T-cell (primary cell): ENCODE measurements at regions not wholly inside any gene's neighbourhood (a gene's known extent, or its start where the extent isn't known, plus 50 kb on each side); places are given as distances from the start of the nearest gene placed in this dataset.
"Not testable (repeated sequence)": the region's sequence is repeated elsewhere in the genome, so short reads cannot be mapped to it uniquely, and the experiment has no call there.

Experiments
- ATAC-seq, 4 experiments: fragments of 200-7000 bp in 3 of 4; fragments of 150-1000 bp in 1 of 4; cut with Tn5 transposase; replicated peaks in 1 of 4; 1 replicate in 3 of 4; 2 replicates in 1 of 4; pipeline ENCODE4 v1.10.0; 2021; ENCODE audit warnings: moderate library complexity in 3 of 4, mild to moderate bottlenecking in 2 of 4, moderate number of reproducible peaks in 1 of 4
- CTCF ChIA-PET, 2 donors: fragments of 300-600 bp; sonication (Branson Sonifier 250); formaldehyde crosslinking; loops; one replicate each; lab custom pipeline; 2022; ENCODE audit warnings: antibody characterized with exemption in 2 of 2; lab: Charles Lee
- POLR2A ChIA-PET, 2 donors: fragments of 300-600 bp; sonication (Branson Sonifier 250); formaldehyde crosslinking; loops; one replicate each; lab custom pipeline; 2022; ENCODE audit warnings: antibody characterized with exemption in 2 of 2; lab: Charles Lee
- DNase-seq, 35 experiments: peaks; one replicate each; pipeline versions ENCODE4 v3.0.0 to v3.0.0-alpha.2; 2013 to 2023
- H3K27ac ChIP-seq: one replicate; pipeline ENCODE4 v1.5.1; 2013; ENCODE audit warnings: low read length
- H3K27me3 ChIP-seq, 2 experiments: replicated peaks in 1 of 2; 1 replicate in 1 of 2; 2 replicates in 1 of 2; pipeline versions ENCODE4 v1.6.1 to v1.7.0; 2013; ENCODE audit warnings: low read length in 1 of 2, mixed read lengths in 1 of 2; ENCODE audit not compliant: control insufficient read depth in 2 of 2, insufficient read depth in 2 of 2; ENCODE audit errors: extremely low read depth in 1 of 2
- H3K36me3 ChIP-seq, 2 donors: 1 replicate in 1 of 2; 2 replicates in 1 of 2; pipeline versions ENCODE4 v1.6.1 to v1.7.0; 2013; ENCODE audit warnings: low read length in 1 of 2; ENCODE audit not compliant: control insufficient read depth in 2 of 2, insufficient read depth in 1 of 2; ENCODE audit errors: extremely low read depth in 1 of 2
- H3K4me1 ChIP-seq, 2 experiments: 1 replicate in 1 of 2; 2 replicates in 1 of 2; pipeline versions ENCODE4 v1.6.1 to v1.7.0; 2013; ENCODE audit warnings: low read length in 2 of 2, mixed read lengths in 1 of 2; ENCODE audit not compliant: insufficient read depth in 2 of 2, control insufficient read depth in 1 of 2; ENCODE audit errors: extremely low read depth in 1 of 2
- H3K4me3 ChIP-seq, 2 donors: 1 replicate in 1 of 2; 2 replicates in 1 of 2; pipeline versions ENCODE4 v1.5.1 to v1.7.0; 2013; ENCODE audit warnings: mild to moderate bottlenecking in 2 of 2, low read length in 1 of 2, moderate library complexity in 1 of 2; ENCODE audit not compliant: control insufficient read depth in 1 of 2; ENCODE audit errors: extremely low read depth in 1 of 2
- H3K9me3 ChIP-seq: 2 replicates; pipeline ENCODE4 v1.7.0; 2013
- H3K27ac Mint-ChIP-seq, 2 donors: one replicate each; pipeline ENCODE4 v1.8.0; 2020 to 2021; ENCODE audit warnings: mild to moderate bottlenecking in 2 of 2, mixed read lengths in 2 of 2
- H3K27me3 Mint-ChIP-seq, 2 donors: one replicate each; pipeline ENCODE4 v1.8.0; 2021 to 2022; ENCODE audit warnings: mixed read lengths in 2 of 2
- H3K36me3 Mint-ChIP-seq: one replicate; pipeline ENCODE4 v1.8.0; 2021; ENCODE audit warnings: mixed read lengths
- H3K4me1 Mint-ChIP-seq, 3 donors: one replicate each; pipeline ENCODE4 v1.8.0; 2020 to 2022; ENCODE audit warnings: mixed read lengths in 3 of 3, mild to moderate bottlenecking in 1 of 3
- H3K4me3 Mint-ChIP-seq, 3 donors: one replicate each; pipeline ENCODE4 v1.8.0; 2020 to 2022; ENCODE audit warnings: mild to moderate bottlenecking in 3 of 3, mixed read lengths in 3 of 3, moderate library complexity in 3 of 3
- H3K9me3 Mint-ChIP-seq, 3 donors: one replicate each; pipeline ENCODE4 v1.8.0; 2020 to 2022; ENCODE audit warnings: mixed read lengths in 3 of 3
- WGBS: methylation state at CpG from one replicate; pipeline ENCODE4 v1.1.5; 2013; ENCODE audit warnings: missing lambda C conversion rate; ENCODE audit not compliant: insufficient coverage; 5-methylcytosine and 5-hydroxymethylcytosine counted together

- CTCF ChIA-PET = not testable (repeated sequence)
These were observed 380.9 kb upstream of the ST8SIA4 start for GRCh38 chr5:101283938-101284337.

GRCh38 chr5:101278917-101279316 is 375.8 kb upstream of the ST8SIA4 start:
- WGBS = no CpG with 5 or more reads among the region's 2 CpGs
- Histone ChIP-seq H3K27ac (no peak overlapping the region), H3K9me3 (no peaks in the 10 kb centered on the region), H3K27me3 (no peaks in the 10 kb centered on the region), H3K4me1 (no peaks in the 10 kb centered on the region), H3K4me3 (no peak overlapping the region), H3K36me3 (no peaks in the 10 kb centered on the region)
- no peak overlapping the region for H3K27ac Mint-ChIP-seq
- ChIA-PET POLR2A (no interaction called here), CTCF (no interaction called here)
- H3K27me3 Mint-ChIP-seq = no peaks in the 10 kb centered on the region
- H3K36me3 Mint-ChIP-seq = no peaks in the 10 kb centered on the region
- H3K4me1 Mint-ChIP-seq = no peaks in the 10 kb centered on the region
- no peak overlapping the region for H3K4me3 Mint-ChIP-seq
- H3K9me3 Mint-ChIP-seq = no peaks in the 10 kb centered on the region
- DNase-seq = no peak
- ATAC-seq = no peak

More at GRCh38 chr5:101283938-101284337, 380.9 kb upstream of the ST8SIA4 start:
- H3K27me3 Mint-ChIP-seq, H3K36me3 Mint-ChIP-seq, H3K27ac ChIP-seq, H3K4me3 ChIP-seq, H3K4me1 ChIP-seq, ATAC-seq, DNase-seq, H3K36me3 ChIP-seq, POLR2A ChIA-PET, H3K9me3 Mint-ChIP-seq, H3K9me3 ChIP-seq, H3K4me3 Mint-ChIP-seq, H3K27ac Mint-ChIP-seq, H3K4me1 Mint-ChIP-seq, H3K27me3 ChIP-seq: not testable (repeated sequence)
- WGBS = no CpG with 5 or more reads among the region's 3 CpGs

- no peak for ATAC-seq
- H3K27me3 ChIP-seq = no peaks in the 10 kb centered on the region
- ChIA-PET POLR2A (no interaction called here), CTCF (no interaction called here)
- Mint-ChIP-seq H3K4me1 (no peaks in the 10 kb centered on the region), H3K27ac (no peak overlapping the region), H3K27me3 (no peaks in the 10 kb centered on the region), H3K36me3 (no peaks in the 10 kb centered on the region), H3K9me3 (no peaks in the 10 kb centered on the region), H3K4me3 (no peak overlapping the region)
- no peak for DNase-seq
- H3K27ac ChIP-seq = no peak overlapping the region
- no peaks in the 10 kb centered on the region for H3K9me3 ChIP-seq
- H3K36me3 ChIP-seq = no peaks in the 10 kb centered on the region
- H3K4me1 ChIP-seq = no peaks in the 10 kb centered on the region
- H3K4me3 ChIP-seq = no peak overlapping the region
- WGBS = no CpG with 5 or more reads among the region's 5 CpGs
These were observed 375.1 kb upstream of the ST8SIA4 start for GRCh38 chr5:101278011-101278687.

- WGBS = no CpG with 5 or more reads among the region's 2 CpGs
- H3K36me3 ChIP-seq = no peaks in the 10 kb centered on the region
- H3K27ac ChIP-seq = no peak overlapping the region
- H3K4me1 ChIP-seq = no peaks in the 10 kb centered on the region
- H3K4me3 Mint-ChIP-seq = no peak overlapping the region
- DNase-seq (no peak), ATAC-seq (no peak)
- no peaks in the 10 kb centered on the region for H3K27me3 ChIP-seq
- no peaks in the 10 kb centered on the region for H3K9me3 Mint-ChIP-seq
- POLR2A ChIA-PET = no interaction called here
- no peaks in the 10 kb centered on the region for H3K9me3 ChIP-seq
- H3K27me3 Mint-ChIP-seq = peaks cover 0 to 3% of the 10 kb centered on the region in 2 donors
- CTCF ChIA-PET = no interaction called here
- H3K36me3 Mint-ChIP-seq = no peaks in the 10 kb centered on the region
- no peak overlapping the region for H3K27ac Mint-ChIP-seq
- no peak overlapping the region for H3K4me3 ChIP-seq
- H3K4me1 Mint-ChIP-seq = no peaks in the 10 kb centered on the region
These were observed 368.9 kb upstream of the ST8SIA4 start for GRCh38 chr5:101271945-101272344.

GRCh38 chr5:101271416-101271815 is 368.3 kb upstream of the ST8SIA4 start:
- Histone ChIP-seq H3K27ac (no peak overlapping the region), H3K4me3 (no peak overlapping the region), H3K4me1 (no peaks in the 10 kb centered on the region), H3K9me3 (no peaks in the 10 kb centered on the region), H3K27me3 (no peaks in the 10 kb centered on the region), H3K36me3 (no peaks in the 10 kb centered on the region)
- H3K4me1 Mint-ChIP-seq = no peaks in the 10 kb centered on the region
- ChIA-PET POLR2A (no interaction called here), CTCF (no interaction called here)
- no peaks in the 10 kb centered on the region for H3K9me3 Mint-ChIP-seq
- no peak for ATAC-seq
- no peaks in the 10 kb centered on the region for H3K36me3 Mint-ChIP-seq
- WGBS = no CpG with 5 or more reads among the region's 2 CpGs
- no peak for DNase-seq
- H3K27me3 Mint-ChIP-seq = peaks cover 0 to 3% of the 10 kb centered on the region in 2 donors
- H3K27ac Mint-ChIP-seq = no peak overlapping the region
- no peak overlapping the region for H3K4me3 Mint-ChIP-seq

- POLR2A ChIA-PET = interaction anchor here in 1 of 2 donors (0.6 kb wide), 1 partner anchor 608 kb away, joined by 3 read pairs; no protein-coding TSS in a partner anchor
- ATAC-seq = no peak
- CTCF ChIA-PET = interaction anchor here in 1 of 2 donors (0.6 kb wide), 1 partner anchor 714 kb away, joined by 3 read pairs; no protein-coding TSS in a partner anchor
- no peak overlapping the region for H3K4me3 Mint-ChIP-seq
- no peak overlapping the region for H3K27ac Mint-ChIP-seq
- WGBS = 94% methylated on average over 3 of the region's 9 CpGs
- Histone ChIP-seq H3K27me3 (peaks cover 0 to 3% of the 10 kb centered on the region in 2 experiments), H3K9me3 (no peaks in the 10 kb centered on the region), H3K4me3 (no peak overlapping the region), H3K27ac (no peak overlapping the region), H3K4me1 (no peaks in the 10 kb centered on the region), H3K36me3 (no peaks in the 10 kb centered on the region)
- no peak for DNase-seq
- peaks cover 0 to 7% (median 0%) of the 10 kb centered on the region in 3 donors for H3K9me3 Mint-ChIP-seq
- no peaks in the 10 kb centered on the region for H3K27me3 Mint-ChIP-seq
- H3K4me1 Mint-ChIP-seq = no peaks in the 10 kb centered on the region
- H3K36me3 Mint-ChIP-seq = no peaks in the 10 kb centered on the region
These were observed 357.8 kb upstream of the ST8SIA4 start for GRCh38 chr5:101260857-101261256.
